ENCODE measurements at regions not wholly inside any gene's neighbourhood (a gene's known extent, or its start where the extent isn't known, plus 50 kb on each side); places are given as distances from the start of the nearest gene placed in this dataset.

GRCh38 chr11:88231894-88232482, 56.7 kb upstream of the RAB38 start:
- DNase-seq: no peak
- WGBS, 5 donors: 39 to 58% (median 44%) methylated on average over 5 of the region's 5 CpGs
- Histone ChIP-seq H3K4me3 (no peak overlapping the region), H3K4me1 (no peaks in the 10 kb centered on the region), H3K36me3 (no peaks in the 10 kb centered on the region), H3K9me3 (peaks cover 6 to 42% (median 35%) of the 10 kb centered on the region in 8 donors), H3K27me3 (replicated peaks in 1 of 7) (no peaks in the 10 kb centered on the region), H3K27ac (no peak overlapping the region)
- intact Hi-C loops (cut with DNase I; ENCODE audit: low total_unique reads): no loop called here
- TF ChIP-seq CTCF (IDR thresholded peaks at IDR 0.05 in 8 of 11, conservative IDR thresholded peaks at IDR 0.05 in 3 of 11) (peak in 8 of 11 experiments; percentile 19 to 64 (median 45)), POLR2A (IDR thresholded peaks at IDR 0.05) (no peak)

- peaks cover 10 to 69% (median 60%) of the 10 kb centered on the region in 8 donors for H3K9me3 ChIP-seq
- H3K27me3 ChIP-seq (replicated peaks in 1 of 7): no peaks in the 10 kb centered on the region
- H3K27ac ChIP-seq: no peak overlapping the region
- H3K4me1 ChIP-seq: no peaks in the 10 kb centered on the region
- no peak overlapping the region for H3K4me3 ChIP-seq
- DNase-seq: no peak
- no peaks in the 10 kb centered on the region for H3K36me3 ChIP-seq
- TF ChIP-seq POLR2A (IDR thresholded peaks at IDR 0.05): no peak
- no peak for TF ChIP-seq CTCF (IDR thresholded peaks at IDR 0.05 in 8 of 11, conservative IDR thresholded peaks at IDR 0.05 in 3 of 11)
- no peak for TF ChIP-seq POLR2AphosphoS5 (IDR thresholded peaks at IDR 0.05)
- intact Hi-C loops (cut with DNase I; ENCODE audit: low total_unique reads): no loop called here
These were observed 54.1 kb upstream of the RAB38 start for GRCh38 chr11:88229303-88229702.
